Mucosa of descending colon (tissue), 3 donors: ENCODE measurements at regions not wholly inside any gene's neighbourhood (a gene's known extent, or its start where the extent isn't known, plus 50 kb on each side); places are given as distances from the start of the nearest gene placed in this dataset.

Source experiments
- ATAC-seq: fragments of 200-7000 bp; cut with Tn5 transposase; one replicate; pipeline ENCODE4 v1.9.1; 2020; ENCODE audit warnings: mild to moderate bottlenecking, moderate library complexity
- DNase-seq, 3 donors: peaks; one replicate each; pipeline ENCODE4 v3.0.0-alpha.2; 2020
- H3K36me3 ChIP-seq: fragments of 200-600 bp; one replicate; pipeline ENCODE4 v1.8.0; 2021; ENCODE audit warnings: low read depth, mild to moderate bottlenecking
- H3K4me1 ChIP-seq: fragments of 200-600 bp; one replicate; pipeline ENCODE4 v1.8.0; 2021; ENCODE audit warnings: low read depth, mild to moderate bottlenecking
- H3K4me3 ChIP-seq: fragments of 200-600 bp; one replicate; pipeline ENCODE4 v1.8.0; 2021; ENCODE audit warnings: mild to moderate bottlenecking
- H3K9me3 ChIP-seq: fragments of 200-600 bp; one replicate; pipeline ENCODE4 v1.8.0; 2021; ENCODE audit warnings: mild to moderate bottlenecking
- intact Hi-C, 2 donors: fragments of 100-400 bp; cut with DNase I in 1 of 2; cut with micrococcal nuclease in 1 of 2; formaldehyde crosslinking; loops; one replicate each; pipeline versions ENCODE4 v1.11.0 to v1.11.1; 2022; cut with DNase I, micrococcal nuclease
- TF ChIP-seq, protein P1 (sequence below): fragments of 200-600 bp; IDR thresholded peaks from one replicate; pipeline ENCODE4 v1.8.0; 2022; ENCODE audit warnings: antibody characterized with exemption, mild to moderate bottlenecking
- donor health status: DM: no; HTN: no; CAD: no; lungs with moderate emphysema.
- donor health status: DM: no; HTN: no; CAD: no.
- donor health status: DM: no; HTN: yes; CAD: no.

DNA sequence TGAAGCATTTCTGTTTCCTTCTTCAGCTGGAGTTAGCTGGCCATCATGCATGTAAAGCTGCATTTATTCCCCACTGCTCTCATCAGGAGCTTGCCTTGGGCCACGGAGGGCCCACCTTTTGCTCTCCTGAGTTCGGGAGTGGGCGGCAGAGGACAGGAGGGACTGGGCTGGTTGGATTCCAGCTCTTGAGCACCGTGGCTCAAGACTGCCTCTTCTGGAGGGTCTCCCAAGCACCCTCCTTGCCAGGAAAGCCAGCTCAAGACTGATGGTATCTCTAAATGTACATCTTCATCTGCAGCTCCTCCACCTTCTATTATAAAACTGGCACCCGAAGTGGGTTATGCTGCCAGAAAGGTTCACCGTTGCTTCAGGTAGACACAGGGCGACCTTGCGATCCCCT, 399.6 kb upstream of the IRX1 start:
- DNase-seq (no peak), ATAC-seq (no peak)
- Histone ChIP-seq H3K9me3 (no peaks in the 10 kb centered on the region), H3K36me3 (no peaks in the 10 kb centered on the region), H3K4me3 (no peak overlapping the region), H3K4me1 (no peaks in the 10 kb centered on the region)
- TF ChIP-seq, protein P1, sequence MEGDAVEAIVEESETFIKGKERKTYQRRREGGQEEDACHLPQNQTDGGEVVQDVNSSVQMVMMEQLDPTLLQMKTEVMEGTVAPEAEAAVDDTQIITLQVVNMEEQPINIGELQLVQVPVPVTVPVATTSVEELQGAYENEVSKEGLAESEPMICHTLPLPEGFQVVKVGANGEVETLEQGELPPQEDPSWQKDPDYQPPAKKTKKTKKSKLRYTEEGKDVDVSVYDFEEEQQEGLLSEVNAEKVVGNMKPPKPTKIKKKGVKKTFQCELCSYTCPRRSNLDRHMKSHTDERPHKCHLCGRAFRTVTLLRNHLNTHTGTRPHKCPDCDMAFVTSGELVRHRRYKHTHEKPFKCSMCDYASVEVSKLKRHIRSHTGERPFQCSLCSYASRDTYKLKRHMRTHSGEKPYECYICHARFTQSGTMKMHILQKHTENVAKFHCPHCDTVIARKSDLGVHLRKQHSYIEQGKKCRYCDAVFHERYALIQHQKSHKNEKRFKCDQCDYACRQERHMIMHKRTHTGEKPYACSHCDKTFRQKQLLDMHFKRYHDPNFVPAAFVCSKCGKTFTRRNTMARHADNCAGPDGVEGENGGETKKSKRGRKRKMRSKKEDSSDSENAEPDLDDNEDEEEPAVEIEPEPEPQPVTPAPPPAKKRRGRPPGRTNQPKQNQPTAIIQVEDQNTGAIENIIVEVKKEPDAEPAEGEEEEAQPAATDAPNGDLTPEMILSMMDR = no peak
- intact Hi-C loops = no loop called here

DNA sequence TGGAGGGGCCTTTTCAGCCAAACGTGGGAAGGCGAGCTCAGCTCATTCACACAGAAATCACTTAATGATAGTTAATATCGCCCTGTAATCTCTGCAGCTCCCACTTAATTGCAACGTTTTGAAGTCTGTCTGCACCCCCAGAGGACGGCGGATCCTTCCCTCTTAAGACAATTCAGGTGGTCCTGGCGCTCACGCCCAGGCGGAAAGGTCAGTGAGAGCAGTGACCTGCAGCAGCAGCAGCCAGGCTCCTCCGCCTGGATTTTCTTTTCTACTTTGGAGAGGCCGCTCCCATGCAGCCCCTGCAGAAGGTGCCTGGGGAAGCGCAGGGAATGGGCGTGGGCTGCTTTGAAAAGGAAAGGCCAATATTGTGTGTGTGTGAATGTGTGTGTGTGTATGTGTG, 400.9 kb upstream of the IRX1 start:
- Histone ChIP-seq H3K4me1 (no peaks in the 10 kb centered on the region), H3K9me3 (no peaks in the 10 kb centered on the region), H3K36me3 (no peaks in the 10 kb centered on the region), H3K4me3 (no peak overlapping the region)
- intact Hi-C loops = no loop called here
- TF ChIP-seq, protein P1 = no peak
- no peak for DNase-seq
- no peak for ATAC-seq

DNA sequence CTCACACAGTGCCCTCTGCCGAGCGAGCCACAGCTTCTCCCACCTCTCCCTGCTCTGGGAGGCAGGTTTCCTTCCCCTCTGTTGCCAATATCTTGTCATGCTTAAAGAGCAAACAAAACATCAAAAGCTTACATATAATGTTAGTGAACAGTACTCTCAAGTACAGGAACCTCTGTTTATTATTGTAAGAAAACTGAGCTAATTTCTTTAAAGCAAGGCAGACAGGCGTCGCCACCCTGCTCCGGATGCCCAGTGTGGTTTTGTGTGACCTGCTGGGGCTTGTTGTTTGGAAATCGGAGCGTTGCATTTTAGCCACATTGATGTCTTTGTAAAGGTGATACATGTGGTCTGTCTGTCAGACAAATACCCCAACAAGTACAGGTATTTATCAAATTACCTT, 401.4 kb upstream of the IRX1 start:
- intact Hi-C loops = no loop called here
- no peak for ATAC-seq
- DNase-seq = no peak

GRCh38 chr5:3191585-3191984, 404.0 kb upstream of the IRX1 start:
- no peaks in the 10 kb centered on the region for H3K36me3 ChIP-seq
- TF ChIP-seq, protein P1 = no peak
- intact Hi-C loops = no loop called here
- no peak overlapping the region for H3K4me3 ChIP-seq
- DNase-seq = no peak
- no peaks in the 10 kb centered on the region for H3K9me3 ChIP-seq
- H3K4me1 ChIP-seq = no peaks in the 10 kb centered on the region
- no peak for ATAC-seq

More for the DNA sequence above, 401.4 kb upstream of the IRX1 start:
- H3K4me3 ChIP-seq = no peak overlapping the region
- H3K9me3 ChIP-seq = no peaks in the 10 kb centered on the region
- no peaks in the 10 kb centered on the region for H3K36me3 ChIP-seq
- TF ChIP-seq, protein P1 = no peak
- no peaks in the 10 kb centered on the region for H3K4me1 ChIP-seq

DNA sequence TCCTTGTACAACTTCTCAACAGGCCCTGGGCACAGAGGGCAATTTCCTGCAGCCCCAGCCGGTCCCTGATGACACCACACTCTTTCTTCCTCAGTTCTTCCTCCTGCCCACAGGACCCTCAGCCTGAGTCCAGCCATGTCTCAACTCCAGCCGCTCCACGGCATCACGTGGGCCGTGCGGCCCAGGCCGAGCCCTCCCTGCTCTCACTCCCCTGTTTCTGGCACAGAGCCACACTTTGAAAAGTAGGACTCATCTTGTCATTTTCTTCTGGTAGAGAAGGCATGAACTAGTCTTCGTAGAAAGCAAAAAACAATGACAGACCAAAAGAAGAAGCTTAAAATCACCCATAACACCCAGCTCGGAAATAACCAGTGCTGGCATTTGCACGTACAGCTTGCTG, 404.7 kb upstream of the IRX1 start:
- intact Hi-C loops = no loop called here
- no peaks in the 10 kb centered on the region for H3K36me3 ChIP-seq
- H3K4me3 ChIP-seq = no peak overlapping the region
- DNase-seq (no peak), ATAC-seq (no peak)
- H3K9me3 ChIP-seq = no peaks in the 10 kb centered on the region
- TF ChIP-seq, protein P1 = no peak
- no peaks in the 10 kb centered on the region for H3K4me1 ChIP-seq

DNA sequence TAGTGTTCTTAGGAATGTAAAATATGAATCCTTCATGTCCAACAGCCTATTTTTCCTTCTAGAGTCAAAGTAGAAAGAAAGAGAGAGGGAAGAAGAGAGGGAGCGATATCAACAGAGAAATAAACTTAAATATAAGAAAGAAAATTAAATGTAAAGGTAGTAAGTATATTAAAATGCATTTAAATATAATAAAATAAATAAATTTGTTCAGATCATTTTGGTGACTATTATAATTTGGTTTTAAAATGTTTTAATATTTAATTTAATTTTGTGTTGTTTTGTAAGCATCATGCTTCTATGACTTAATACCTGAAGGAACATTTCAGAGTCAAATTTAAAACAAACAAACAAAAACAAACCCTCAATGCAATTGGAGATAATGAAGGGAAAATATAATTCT, 405.2 kb upstream of the IRX1 start:
- intact Hi-C loops = no loop called here
- no peaks in the 10 kb centered on the region for H3K36me3 ChIP-seq
- DNase-seq (no peak), ATAC-seq (no peak)
- TF ChIP-seq, protein P1 = no peak
- no peaks in the 10 kb centered on the region for H3K9me3 ChIP-seq
- no peak overlapping the region for H3K4me3 ChIP-seq
- no peaks in the 10 kb centered on the region for H3K4me1 ChIP-seq
